SK-N-SH (cell line): ENCODE measurements at regions not wholly inside any gene's neighbourhood (a gene's known extent, or its start where the extent isn't known, plus 50 kb on each side); places are given as distances from the start of the nearest gene placed in this dataset.

ENCODE experiments used
- CTCF ChIA-PET: fragments of 300-600, 350-600 bp; formaldehyde crosslinking; extraction: SDS; loops from one replicate; lab custom pipeline; 2021; lab: Yijun Ruan, JAX
- POLR2A ChIA-PET: fragments of 350-600 bp; sonication (Branson Sonifier 250); formaldehyde crosslinking; extraction: SDS; loops from one replicate; lab custom pipeline; 2020; ENCODE audit warnings: antibody characterized with exemption, inconsistent platforms; lab: Yijun Ruan, JAX
- DNase-seq: peaks from one replicate; pipeline ENCODE4 v3.0.0; 2012
- H2AFZ ChIP-seq: fragments of 200-600 bp; sonication (generic); 2 replicates; pipeline ENCODE4 v1.8.1; 2016; ENCODE audit warnings: antibody characterized with exemption, mild to moderate bottlenecking, low read depth
- H3F3A ChIP-seq: fragments of 200-600 bp; sonication (generic); replicated peaks from 2 replicates; pipeline ENCODE3; 2016; ENCODE audit warnings: antibody characterized with exemption, mild to moderate bottlenecking; ENCODE audit not compliant: insufficient read depth
- H3K27ac ChIP-seq, 2 experiments: fragments of 200-500 bp in 1 of 2; fragments of 200-600 bp in 1 of 2; sonication (Bioruptor generic) in 1 of 2; sonication (generic), shearing (Covaris generic) in 1 of 2; 2 replicates each; pipeline versions ENCODE4 v1.5.1 to v1.6.1; 2014 to 2016; ENCODE audit warnings: low read depth in 2 of 2, inconsistent platforms in 1 of 2, low read length in 1 of 2, mild to moderate bottlenecking in 1 of 2, mixed read lengths in 1 of 2
- H3K27me3 ChIP-seq: fragments of 200-600 bp; sonication (generic), shearing (Covaris generic); 2 replicates; pipeline ENCODE4 v1.6.1; 2016; ENCODE audit warnings: mixed run types; ENCODE audit not compliant: insufficient read depth
- H3K36me3 ChIP-seq, 2 experiments: fragments of 200-500 bp in 1 of 2; fragments of 200-600 bp in 1 of 2; sonication (Bioruptor generic) in 1 of 2; sonication (generic) in 1 of 2; replicated peaks in 1 of 2; 2 replicates each; pipeline versions ENCODE3 to v1.5.1; 2014 to 2016; ENCODE audit warnings: low read length in 1 of 2, mild to moderate bottlenecking in 1 of 2; ENCODE audit not compliant: insufficient read depth in 2 of 2, control insufficient read depth in 1 of 2
- H3K4me1 ChIP-seq, 2 experiments: fragments of 200-500 bp in 1 of 2; fragments of 200-600 bp in 1 of 2; sonication (Bioruptor generic) in 1 of 2; sonication (generic), shearing (Covaris generic) in 1 of 2; 2 replicates each; pipeline versions ENCODE4 v1.5.1 to v1.6.1; 2014 to 2016; ENCODE audit warnings: low read depth in 1 of 2, low read length in 1 of 2, mixed run types in 1 of 2; ENCODE audit not compliant: insufficient read depth in 2 of 2, control insufficient read depth in 1 of 2
- H3K4me2 ChIP-seq: fragments of 200-600 bp; sonication (generic), shearing (Covaris generic); 2 replicates; pipeline ENCODE4 v1.6.1; 2017; ENCODE audit warnings: mixed run types
- H3K4me3 ChIP-seq, 2 experiments: fragments of 200-500 bp in 1 of 2; fragments of 200-600 bp in 1 of 2; sonication (Bioruptor generic) in 1 of 2; sonication (generic), shearing (Covaris generic) in 1 of 2; 2 replicates each; pipeline versions ENCODE4 v1.5.1 to v1.8.1; 2014 to 2016; ENCODE audit warnings: low read depth in 2 of 2, inconsistent platforms in 1 of 2, low read length in 1 of 2, mild to moderate bottlenecking in 1 of 2, mixed read lengths in 1 of 2, moderate library complexity in 1 of 2
- H3K79me2 ChIP-seq: fragments of 200-600 bp; sonication (generic); 2 replicates; pipeline ENCODE4 v1.8.1; 2017; ENCODE audit warnings: mild to moderate bottlenecking; ENCODE audit not compliant: insufficient read depth
- H3K9ac ChIP-seq: fragments of 200-600 bp; sonication (generic); 2 replicates; pipeline ENCODE4 v1.6.1; 2017; ENCODE audit warnings: mixed run types
- H3K9me2 ChIP-seq: fragments of 200-600 bp; sonication (generic); 2 replicates; pipeline ENCODE4 v1.6.1; 2017; ENCODE audit warnings: mixed run types
- H3K9me3 ChIP-seq: fragments of 200-600 bp; sonication (generic); 2 replicates; pipeline ENCODE4 v1.6.1; 2017; ENCODE audit warnings: mixed run types, mild to moderate bottlenecking, moderate library complexity
- H4K20me1 ChIP-seq: fragments of 200-600 bp; sonication (generic); 2 replicates; pipeline ENCODE4 v1.6.1; 2017; ENCODE audit warnings: mild to moderate bottlenecking, mixed run types; ENCODE audit not compliant: insufficient read depth
- CHD2 ChIP-seq: fragments of 150-350 bp; IDR thresholded peaks from 2 replicates; pipeline ENCODE4 v1.6.1; 2018; ENCODE audit warnings: low read length; ENCODE audit not compliant: partially characterized antibody
- EP300 ChIP-seq, 2 experiments: IDR thresholded peaks; 2 replicates each; pipeline versions ENCODE4 v1.4.0 to v1.6.1; 2012; ENCODE audit warnings: borderline replicate concordance in 1 of 2, low read depth in 1 of 2, low read length in 1 of 2
- EZH2phosphoT487 ChIP-seq: fragments of 200-600 bp; sonication (generic); IDR thresholded peaks from 2 replicates; pipeline ENCODE4 v1.6.1; 2017; ENCODE audit warnings: low read depth, mixed run types, mild to moderate bottlenecking, antibody characterized with exemption, moderate library complexity, borderline replicate concordance
- FOXJ3 ChIP-seq: sonication (generic); formaldehyde crosslinking; IDR thresholded peaks from 2 replicates; pipeline ENCODE4 v1.5.1; 2020; ENCODE audit warnings: mild to moderate bottlenecking, missing genetic modification reagents
- FOXM1 ChIP-seq: IDR thresholded peaks from 2 replicates; pipeline ENCODE4 v1.4.0; 2012; ENCODE audit warnings: low read depth, mild to moderate bottlenecking
- GABPA ChIP-seq: IDR thresholded peaks from 2 replicates; pipeline ENCODE4 v1.4.0; 2012; ENCODE audit warnings: low read depth, mild to moderate bottlenecking
- MEF2A ChIP-seq: IDR thresholded peaks from 2 replicates; pipeline ENCODE4 v1.4.0; 2012; ENCODE audit warnings: low read depth, borderline replicate concordance
- MXI1 ChIP-seq: IDR thresholded peaks from 2 replicates; pipeline ENCODE4 v1.6.1; 2012; ENCODE audit warnings: mild to moderate bottlenecking, low read depth, low read length, improper control_type of control experiment
- NRF1 ChIP-seq: IDR thresholded peaks from 2 replicates; pipeline ENCODE4 v1.6.1; 2012; ENCODE audit warnings: low read depth, mild to moderate bottlenecking, low read length
- POLR2AphosphoS5 ChIP-seq: IDR thresholded peaks from 2 replicates; pipeline ENCODE4 v1.6.1; 2012; ENCODE audit warnings: low read depth, low read length
- RCOR1 ChIP-seq: fragments of 150-350 bp; IDR thresholded peaks from 2 replicates; pipeline ENCODE4 v1.6.1; 2017; ENCODE audit warnings: antibody characterized with exemption, low read length
- RFX5 ChIP-seq: IDR thresholded peaks from 2 replicates; pipeline ENCODE4 v1.6.1; 2012; ENCODE audit warnings: mild to moderate bottlenecking, improper control_type of control experiment, low read length
- SMC3 ChIP-seq: IDR thresholded peaks from 2 replicates; pipeline ENCODE4 v1.6.1; 2012; ENCODE audit warnings: low read depth, low read length, improper control_type of control experiment
- TAF1 ChIP-seq: IDR thresholded peaks from 2 replicates; pipeline ENCODE4 v1.6.1; 2012; ENCODE audit warnings: low read depth, mild to moderate bottlenecking, low read length, moderate library complexity, borderline replicate concordance
- TCF12 ChIP-seq: IDR thresholded peaks from 2 replicates; pipeline ENCODE4 v1.4.0; 2012
- TEAD4 ChIP-seq: IDR thresholded peaks from 2 replicates; pipeline ENCODE4 v1.4.0; 2012; ENCODE audit warnings: mild to moderate bottlenecking, borderline replicate concordance; ENCODE audit not compliant: insufficient read depth
- WGBS: methylation state at CpG from one replicate; pipeline ENCODE4 v1.1.6; 2017; ENCODE audit warnings: low lambda C conversion rate; 5-methylcytosine and 5-hydroxymethylcytosine counted together
- TF ChIP-seq, protein P1 (sequence below): fragments of 150-350 bp; IDR thresholded peaks from 2 replicates; pipeline ENCODE4 v1.6.1; 2016; ENCODE audit warnings: mild to moderate bottlenecking, low read depth, low read length
- TF ChIP-seq, protein P2 (sequence below): IDR thresholded peaks from 2 replicates; pipeline ENCODE4 v1.4.0; 2012; ENCODE audit warnings: low read depth, borderline replicate concordance
- TF ChIP-seq, protein P3 (sequence below): IDR thresholded peaks from 2 replicates; pipeline ENCODE4; 2012
- TF ChIP-seq, protein P4 (sequence below): fragments of 200-600 bp; sonication (generic); IDR thresholded peaks from 2 replicates; pipeline ENCODE4 v1.6.1; 2017; ENCODE audit warnings: antibody characterized with exemption, mild to moderate bottlenecking, moderate library complexity

- H2AFZ ChIP-seq, result no peak overlapping the region
- no peaks in the 10 kb centered on the region for H3K9me2 ChIP-seq
- 96% methylated on average over 2 of the region's 2 CpGs for WGBS
- H3K4me3 ChIP-seq, result no peak overlapping the region
- DNase-seq, result no peak
- no peaks in the 10 kb centered on the region for H4K20me1 ChIP-seq
- no peak overlapping the region for H3K4me2 ChIP-seq
- CTCF ChIA-PET, result interaction anchor here (1.3 kb wide), 1 partner anchor 161 kb away, joined by 7 read pairs; no protein-coding TSS in a partner anchor
- no peaks in the 10 kb centered on the region for H3K4me1 ChIP-seq
- H3K9ac ChIP-seq, result no peak overlapping the region
- H3K79me2 ChIP-seq, result no peaks in the 10 kb centered on the region
- H3F3A ChIP-seq, result no peaks in the 10 kb centered on the region
- H3K27me3 ChIP-seq, result no peaks in the 10 kb centered on the region
- no peaks in the 10 kb centered on the region for H3K36me3 ChIP-seq
- no peak overlapping the region for H3K27ac ChIP-seq
- POLR2A ChIA-PET, result interaction anchor here (0.7 kb wide), 1 partner anchor 23 kb away, joined by 3 read pairs; no protein-coding TSS in a partner anchor
- H3K9me3 ChIP-seq, result no peaks in the 10 kb centered on the region
- no peak for TF ChIP-seq RFX5
- TF ChIP-seq RCOR1, result no peak
- no peak for TF ChIP-seq TEAD4
- no peak for TF ChIP-seq GABPA
- TF ChIP-seq, protein P1, sequence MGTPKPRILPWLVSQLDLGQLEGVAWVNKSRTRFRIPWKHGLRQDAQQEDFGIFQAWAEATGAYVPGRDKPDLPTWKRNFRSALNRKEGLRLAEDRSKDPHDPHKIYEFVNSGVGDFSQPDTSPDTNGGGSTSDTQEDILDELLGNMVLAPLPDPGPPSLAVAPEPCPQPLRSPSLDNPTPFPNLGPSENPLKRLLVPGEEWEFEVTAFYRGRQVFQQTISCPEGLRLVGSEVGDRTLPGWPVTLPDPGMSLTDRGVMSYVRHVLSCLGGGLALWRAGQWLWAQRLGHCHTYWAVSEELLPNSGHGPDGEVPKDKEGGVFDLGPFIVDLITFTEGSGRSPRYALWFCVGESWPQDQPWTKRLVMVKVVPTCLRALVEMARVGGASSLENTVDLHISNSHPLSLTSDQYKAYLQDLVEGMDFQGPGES, result no peak
- no peak for TF ChIP-seq MXI1
- no peak for TF ChIP-seq FOXJ3 (CRISPR knock-in tag)
- no peak for TF ChIP-seq POLR2AphosphoS5
- TF ChIP-seq TAF1, result no peak
- TF ChIP-seq EP300 (IDR thresholded peaks at IDR 0.05; ENCODE audit: borderline replicate concordance in 1 of 2, low read depth in 1 of 2, low read length in 1 of 2), result no peak
- TF ChIP-seq FOXM1, result no peak
Observed at GRCh38 chr14:34338056-34338455, 124.0 kb downstream of the SPTSSA start.

- TF ChIP-seq SMC3, result no peak
- no peak for TF ChIP-seq TCF12
- TF ChIP-seq CHD2, result no peak
- TF ChIP-seq, protein P2, sequence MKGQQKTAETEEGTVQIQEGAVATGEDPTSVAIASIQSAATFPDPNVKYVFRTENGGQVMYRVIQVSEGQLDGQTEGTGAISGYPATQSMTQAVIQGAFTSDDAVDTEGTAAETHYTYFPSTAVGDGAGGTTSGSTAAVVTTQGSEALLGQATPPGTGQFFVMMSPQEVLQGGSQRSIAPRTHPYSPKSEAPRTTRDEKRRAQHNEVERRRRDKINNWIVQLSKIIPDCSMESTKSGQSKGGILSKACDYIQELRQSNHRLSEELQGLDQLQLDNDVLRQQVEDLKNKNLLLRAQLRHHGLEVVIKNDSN, result no peak
- TF ChIP-seq MEF2A, result no peak
- no peak for TF ChIP-seq TEAD4
- no peak for TF ChIP-seq EZH2phosphoT487
- TF ChIP-seq, protein P3, sequence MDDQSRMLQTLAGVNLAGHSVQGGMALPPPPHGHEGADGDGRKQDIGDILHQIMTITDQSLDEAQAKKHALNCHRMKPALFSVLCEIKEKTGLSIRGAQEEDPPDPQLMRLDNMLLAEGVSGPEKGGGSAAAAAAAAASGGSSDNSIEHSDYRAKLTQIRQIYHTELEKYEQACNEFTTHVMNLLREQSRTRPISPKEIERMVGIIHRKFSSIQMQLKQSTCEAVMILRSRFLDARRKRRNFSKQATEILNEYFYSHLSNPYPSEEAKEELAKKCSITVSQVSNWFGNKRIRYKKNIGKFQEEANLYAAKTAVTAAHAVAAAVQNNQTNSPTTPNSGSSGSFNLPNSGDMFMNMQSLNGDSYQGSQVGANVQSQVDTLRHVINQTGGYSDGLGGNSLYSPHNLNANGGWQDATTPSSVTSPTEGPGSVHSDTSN, result no peak
- no peak for TF ChIP-seq POLR2AphosphoS5
- TF ChIP-seq, protein P4, sequence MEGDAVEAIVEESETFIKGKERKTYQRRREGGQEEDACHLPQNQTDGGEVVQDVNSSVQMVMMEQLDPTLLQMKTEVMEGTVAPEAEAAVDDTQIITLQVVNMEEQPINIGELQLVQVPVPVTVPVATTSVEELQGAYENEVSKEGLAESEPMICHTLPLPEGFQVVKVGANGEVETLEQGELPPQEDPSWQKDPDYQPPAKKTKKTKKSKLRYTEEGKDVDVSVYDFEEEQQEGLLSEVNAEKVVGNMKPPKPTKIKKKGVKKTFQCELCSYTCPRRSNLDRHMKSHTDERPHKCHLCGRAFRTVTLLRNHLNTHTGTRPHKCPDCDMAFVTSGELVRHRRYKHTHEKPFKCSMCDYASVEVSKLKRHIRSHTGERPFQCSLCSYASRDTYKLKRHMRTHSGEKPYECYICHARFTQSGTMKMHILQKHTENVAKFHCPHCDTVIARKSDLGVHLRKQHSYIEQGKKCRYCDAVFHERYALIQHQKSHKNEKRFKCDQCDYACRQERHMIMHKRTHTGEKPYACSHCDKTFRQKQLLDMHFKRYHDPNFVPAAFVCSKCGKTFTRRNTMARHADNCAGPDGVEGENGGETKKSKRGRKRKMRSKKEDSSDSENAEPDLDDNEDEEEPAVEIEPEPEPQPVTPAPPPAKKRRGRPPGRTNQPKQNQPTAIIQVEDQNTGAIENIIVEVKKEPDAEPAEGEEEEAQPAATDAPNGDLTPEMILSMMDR, result no peak
- no peak for TF ChIP-seq MXI1
- no peak for TF ChIP-seq NRF1
- TF ChIP-seq, protein P1, result no peak
- no peaks in the 10 kb centered on the region for H3K27me3 ChIP-seq
- no peaks in the 10 kb centered on the region for H3K36me3 ChIP-seq
- H3F3A ChIP-seq, result no peaks in the 10 kb centered on the region
- H3K27ac ChIP-seq, result no peak overlapping the region
- no peaks in the 10 kb centered on the region for H3K79me2 ChIP-seq
- POLR2A ChIA-PET, result no interaction called here
- CTCF ChIA-PET, result interaction anchor here (0.8 to 1.0 kb wide), 2 partner anchors 12 to 386 kb away, joined by 3 read pairs; no protein-coding TSS in a partner anchor
- no peak overlapping the region for H3K4me3 ChIP-seq
- no peaks in the 10 kb centered on the region for H3K9me3 ChIP-seq
- peaks cover 0 to 2% of the 10 kb centered on the region in 2 experiments; a peak in 1 of 4 replicates for H3K4me1 ChIP-seq
- H3K4me2 ChIP-seq, result no peak overlapping the region
- DNase-seq, result no peak
- no peak overlapping the region for H2AFZ ChIP-seq
- H3K9ac ChIP-seq, result no peak overlapping the region
- H4K20me1 ChIP-seq, result no peaks in the 10 kb centered on the region
- no peaks in the 10 kb centered on the region for H3K9me2 ChIP-seq
- WGBS, result 73% methylated on average over 1 of the region's 1 CpG
Observed at GRCh38 chr14:34336501-34336900, 125.5 kb downstream of the SPTSSA start.
